Kidney capillary endothelial cell (primary cell): ENCODE measurements at regions not wholly inside any gene's neighbourhood (a gene's known extent, or its start where the extent isn't known, plus 50 kb on each side); places are given as distances from the start of the nearest gene placed in this dataset.
A peak's percentile ranks its signal among the peaks of the same experiment; 100 is the strongest.
"Not testable (repeated sequence)": the region's sequence is repeated elsewhere in the genome, so short reads cannot be mapped to it uniquely, and the experiment has no call there.

Experiments used
- DNase-seq: peaks from one replicate; pipeline ENCODE4 v3.0.0-alpha.2; 2018; ENCODE audit warnings: low spot score

GRCh38 chrX:40373025-40373424 lies 207.7 kb upstream of the ATP6AP2 start:
- no peak for DNase-seq

- DNase-seq: no peak
These were observed 209.4 kb upstream of the ATP6AP2 start for GRCh38 chrX:40371376-40371775.

- DNase-seq: no peak
These were observed 212.1 kb upstream of the ATP6AP2 start for GRCh38 chrX:40368611-40369061.

- DNase-seq: no peak
These were observed 214.1 kb upstream of the ATP6AP2 start for GRCh38 chrX:40366661-40367060.

GRCh38 chrX:40362291-40362690 lies 218.5 kb upstream of the ATP6AP2 start:
- DNase-seq: not testable (repeated sequence)

GRCh38 chrX:40360557-40360956 lies 220.2 kb upstream of the ATP6AP2 start:
- DNase-seq: no peak

- no peak for DNase-seq
These were observed 221.2 kb upstream of the ATP6AP2 start for GRCh38 chrX:40359593-40359992.

GRCh38 chrX:40358994-40359393 lies 221.8 kb upstream of the ATP6AP2 start:
- DNase-seq: no peak

- no peak for DNase-seq
These were observed 231.5 kb upstream of the ATP6AP2 start for GRCh38 chrX:40349251-40349650.

- DNase-seq: no peak
These were observed 234.4 kb upstream of the ATP6AP2 start for GRCh38 chrX:40346379-40346778.

GRCh38 chrX:40343319-40343718 lies 237.5 kb upstream of the ATP6AP2 start:
- no peak for DNase-seq

- DNase-seq: no peak
These were observed 240.7 kb upstream of the ATP6AP2 start for GRCh38 chrX:40340116-40340515.

GRCh38 chrX:40333344-40333743 lies 235.6 kb upstream of the BCOR start:
- no peak for DNase-seq

- DNase-seq: no peak
These were observed 234.0 kb upstream of the BCOR start for GRCh38 chrX:40331762-40332161.

GRCh38 chrX:40331353-40331752 lies 233.6 kb upstream of the BCOR start:
- DNase-seq: no peak

- no peak for DNase-seq
These were observed 231.9 kb upstream of the BCOR start for GRCh38 chrX:40329616-40330015.

- no peak for DNase-seq
These were observed 229.3 kb upstream of the BCOR start for GRCh38 chrX:40327085-40327484.

GRCh38 chrX:40326186-40326965 lies 228.6 kb upstream of the BCOR start:
- DNase-seq: peak; percentile 1

- no peak for DNase-seq
These were observed 227.4 kb upstream of the BCOR start for GRCh38 chrX:40325161-40325560.

GRCh38 chrX:40323977-40324376 lies 226.2 kb upstream of the BCOR start:
- DNase-seq: no peak

GRCh38 chrX:40320819-40321218 lies 223.1 kb upstream of the BCOR start:
- DNase-seq: no peak

- no peak for DNase-seq
These were observed 221.0 kb upstream of the BCOR start for GRCh38 chrX:40318801-40319200.

- no peak for DNase-seq
These were observed 220.3 kb upstream of the BCOR start for GRCh38 chrX:40318076-40318475.

GRCh38 chrX:40316502-40316901 lies 218.7 kb upstream of the BCOR start:
- DNase-seq: no peak
